Panc1 (cell line): ENCODE measurements at regions not wholly inside any gene's neighbourhood (a gene's known extent, or its start where the extent isn't known, plus 50 kb on each side); places are given as distances from the start of the nearest gene placed in this dataset.

Source experiments
- POLR2AphosphoS5 ChIP-seq: IDR thresholded peaks from 2 replicates; pipeline ENCODE4 v1.6.1; 2012; ENCODE audit warnings: mild to moderate bottlenecking, low read depth, low read length, moderate library complexity
- TCF7L2 ChIP-seq: IDR thresholded peaks from 2 replicates; pipeline ENCODE4 v1.6.1; 2011; ENCODE audit warnings: mild to moderate bottlenecking, low read depth, low read length, inconsistent platforms
- TF ChIP-seq, protein P1 (sequence below): fragments of 450-650 bp; IDR thresholded peaks from 2 replicates; pipeline ENCODE4 v1.5.1; 2017; ENCODE audit warnings: mild to moderate bottlenecking
- TF ChIP-seq, protein P2 (sequence below), 2 experiments: IDR thresholded peaks; 2 replicates each; pipeline ENCODE4 v1.6.1; 2011 to 2012; ENCODE audit warnings: low read depth in 2 of 2, control low read depth in 1 of 2, low read length in 1 of 2, mild to moderate bottlenecking in 1 of 2, moderate library complexity in 1 of 2; ENCODE audit not compliant: insufficient read depth in 1 of 2

DNA sequence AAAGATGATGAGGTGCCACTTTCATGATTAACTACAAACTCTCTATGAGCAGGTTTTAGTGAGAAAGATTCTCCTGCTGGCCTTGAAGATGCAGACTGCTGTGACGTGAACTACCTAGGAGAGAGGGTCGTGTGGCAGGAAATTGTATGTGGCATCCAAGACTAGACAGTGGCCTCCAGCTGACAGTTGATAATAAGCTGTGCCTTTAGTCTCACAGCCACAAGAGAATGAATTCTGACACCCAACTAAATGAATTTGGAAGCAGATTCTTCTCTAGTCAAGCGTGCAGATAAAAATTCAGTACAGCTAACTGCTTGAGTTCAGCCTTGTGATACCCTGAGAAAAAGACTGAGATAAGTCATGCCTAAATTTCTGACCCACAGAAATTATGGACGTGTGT, 169.0 kb upstream of the COL3A1 start:
- TF ChIP-seq, protein P1, sequence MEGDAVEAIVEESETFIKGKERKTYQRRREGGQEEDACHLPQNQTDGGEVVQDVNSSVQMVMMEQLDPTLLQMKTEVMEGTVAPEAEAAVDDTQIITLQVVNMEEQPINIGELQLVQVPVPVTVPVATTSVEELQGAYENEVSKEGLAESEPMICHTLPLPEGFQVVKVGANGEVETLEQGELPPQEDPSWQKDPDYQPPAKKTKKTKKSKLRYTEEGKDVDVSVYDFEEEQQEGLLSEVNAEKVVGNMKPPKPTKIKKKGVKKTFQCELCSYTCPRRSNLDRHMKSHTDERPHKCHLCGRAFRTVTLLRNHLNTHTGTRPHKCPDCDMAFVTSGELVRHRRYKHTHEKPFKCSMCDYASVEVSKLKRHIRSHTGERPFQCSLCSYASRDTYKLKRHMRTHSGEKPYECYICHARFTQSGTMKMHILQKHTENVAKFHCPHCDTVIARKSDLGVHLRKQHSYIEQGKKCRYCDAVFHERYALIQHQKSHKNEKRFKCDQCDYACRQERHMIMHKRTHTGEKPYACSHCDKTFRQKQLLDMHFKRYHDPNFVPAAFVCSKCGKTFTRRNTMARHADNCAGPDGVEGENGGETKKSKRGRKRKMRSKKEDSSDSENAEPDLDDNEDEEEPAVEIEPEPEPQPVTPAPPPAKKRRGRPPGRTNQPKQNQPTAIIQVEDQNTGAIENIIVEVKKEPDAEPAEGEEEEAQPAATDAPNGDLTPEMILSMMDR, result no peak
- TF ChIP-seq, protein P2, sequence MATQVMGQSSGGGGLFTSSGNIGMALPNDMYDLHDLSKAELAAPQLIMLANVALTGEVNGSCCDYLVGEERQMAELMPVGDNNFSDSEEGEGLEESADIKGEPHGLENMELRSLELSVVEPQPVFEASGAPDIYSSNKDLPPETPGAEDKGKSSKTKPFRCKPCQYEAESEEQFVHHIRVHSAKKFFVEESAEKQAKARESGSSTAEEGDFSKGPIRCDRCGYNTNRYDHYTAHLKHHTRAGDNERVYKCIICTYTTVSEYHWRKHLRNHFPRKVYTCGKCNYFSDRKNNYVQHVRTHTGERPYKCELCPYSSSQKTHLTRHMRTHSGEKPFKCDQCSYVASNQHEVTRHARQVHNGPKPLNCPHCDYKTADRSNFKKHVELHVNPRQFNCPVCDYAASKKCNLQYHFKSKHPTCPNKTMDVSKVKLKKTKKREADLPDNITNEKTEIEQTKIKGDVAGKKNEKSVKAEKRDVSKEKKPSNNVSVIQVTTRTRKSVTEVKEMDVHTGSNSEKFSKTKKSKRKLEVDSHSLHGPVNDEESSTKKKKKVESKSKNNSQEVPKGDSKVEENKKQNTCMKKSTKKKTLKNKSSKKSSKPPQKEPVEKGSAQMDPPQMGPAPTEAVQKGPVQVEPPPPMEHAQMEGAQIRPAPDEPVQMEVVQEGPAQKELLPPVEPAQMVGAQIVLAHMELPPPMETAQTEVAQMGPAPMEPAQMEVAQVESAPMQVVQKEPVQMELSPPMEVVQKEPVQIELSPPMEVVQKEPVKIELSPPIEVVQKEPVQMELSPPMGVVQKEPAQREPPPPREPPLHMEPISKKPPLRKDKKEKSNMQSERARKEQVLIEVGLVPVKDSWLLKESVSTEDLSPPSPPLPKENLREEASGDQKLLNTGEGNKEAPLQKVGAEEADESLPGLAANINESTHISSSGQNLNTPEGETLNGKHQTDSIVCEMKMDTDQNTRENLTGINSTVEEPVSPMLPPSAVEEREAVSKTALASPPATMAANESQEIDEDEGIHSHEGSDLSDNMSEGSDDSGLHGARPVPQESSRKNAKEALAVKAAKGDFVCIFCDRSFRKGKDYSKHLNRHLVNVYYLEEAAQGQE (IDR thresholded peaks at IDR 0.05; ENCODE audit: insufficient read depth in 1 of 2, low read depth in 2 of 2, low read length in 1 of 2), result no peak
- no peak for TF ChIP-seq POLR2AphosphoS5
- no peak for TF ChIP-seq TCF7L2
